Bone marrow (tissue), 2 donors: ENCODE measurements at regions not wholly inside any gene's neighbourhood (a gene's known extent, or its start where the extent isn't known, plus 50 kb on each side); places are given as distances from the start of the nearest gene placed in this dataset.

Source experiments
- DNase-seq, 2 donors: peaks; one replicate each; lab custom pipeline; 2025; lab: John Stamatoyannopoulos, UW

GRCh38 chr2:66382091-66382490 is 52.8 kb upstream of the MEIS1 start:
- DNase-seq, result no peak

GRCh38 chr2:66379473-66379872 is 55.5 kb upstream of the MEIS1 start:
- DNase-seq, result no peak

DNA sequence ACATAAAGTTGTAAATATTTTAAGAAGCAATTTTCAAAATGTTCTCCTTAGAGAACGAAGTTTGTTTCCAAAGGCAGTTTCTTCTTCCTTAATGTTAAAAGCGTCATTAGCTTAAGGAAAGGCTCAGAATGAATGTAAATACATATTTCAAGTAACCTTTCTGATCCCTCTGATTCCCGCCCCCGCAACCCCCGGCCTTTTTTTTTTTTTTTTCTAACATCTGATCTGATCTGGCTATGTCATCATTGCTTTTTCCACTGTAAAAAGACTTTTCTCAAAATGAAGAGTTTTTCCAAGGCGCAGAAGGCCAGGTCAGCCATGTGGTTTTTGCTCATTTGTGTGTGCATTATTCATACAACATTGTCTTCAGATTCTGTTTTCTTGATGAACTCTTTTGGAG is 57.1 kb upstream of the MEIS1 start:
- DNase-seq, result no peak

- no peak for DNase-seq
Observed at GRCh38 chr2:66370824-66371223, 64.1 kb upstream of the MEIS1 start.

DNA sequence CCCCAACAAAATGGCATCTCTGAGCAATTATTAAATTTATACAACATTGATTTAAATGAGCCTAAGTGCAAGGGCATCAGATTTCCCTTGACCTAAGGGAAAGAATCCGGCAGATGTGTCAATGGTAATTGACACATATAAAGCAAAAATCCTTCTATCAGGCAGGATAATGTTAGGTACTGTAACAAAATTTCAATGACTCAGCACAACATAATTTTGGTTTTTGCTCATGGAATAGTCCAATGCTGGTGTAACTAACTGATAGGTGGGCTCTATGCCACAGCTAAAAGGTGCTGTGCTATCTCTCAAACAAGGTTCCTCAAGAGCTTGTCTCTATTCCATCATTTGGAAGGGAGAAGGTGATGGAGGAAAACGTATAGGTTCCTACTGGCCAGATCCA is 68.3 kb upstream of the MEIS1 start:
- DNase-seq, result no peak

GRCh38 chr2:66364495-66365333 is 70.2 kb upstream of the MEIS1 start:
- no peak for DNase-seq

GRCh38 chr2:66362701-66363100 is 72.2 kb upstream of the MEIS1 start:
- no peak for DNase-seq

- no peak for DNase-seq
Observed at GRCh38 chr2:66346231-66346664, 88.7 kb upstream of the MEIS1 start.

DNA sequence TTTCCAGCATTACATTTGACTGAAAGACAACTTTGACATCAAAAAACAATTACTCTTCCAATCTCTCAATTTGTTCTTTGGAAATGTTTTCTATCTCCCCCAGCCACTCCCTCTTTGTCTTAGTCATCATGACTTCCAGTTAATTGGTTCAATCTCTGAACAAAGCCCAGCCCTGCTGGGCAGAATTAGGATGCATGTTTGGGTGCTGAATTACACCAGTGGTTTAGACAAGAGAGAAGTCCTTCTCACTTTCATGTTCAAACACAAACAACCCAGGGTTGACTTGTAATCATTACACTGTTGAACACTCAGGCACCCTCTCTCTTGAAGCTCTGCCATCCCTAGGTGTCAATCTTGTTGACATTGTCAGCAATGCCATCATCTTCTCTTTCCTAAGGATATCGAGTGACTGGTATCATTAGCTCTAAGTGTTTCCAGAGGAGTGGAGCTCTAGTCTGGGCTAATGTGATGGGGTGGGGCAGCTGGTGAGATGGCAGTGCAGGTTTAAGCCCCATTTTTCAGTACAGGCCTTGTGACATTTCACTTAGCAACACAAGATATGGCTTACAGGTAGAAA is 90.8 kb upstream of the MEIS1 start:
- DNase-seq, result no peak

DNA sequence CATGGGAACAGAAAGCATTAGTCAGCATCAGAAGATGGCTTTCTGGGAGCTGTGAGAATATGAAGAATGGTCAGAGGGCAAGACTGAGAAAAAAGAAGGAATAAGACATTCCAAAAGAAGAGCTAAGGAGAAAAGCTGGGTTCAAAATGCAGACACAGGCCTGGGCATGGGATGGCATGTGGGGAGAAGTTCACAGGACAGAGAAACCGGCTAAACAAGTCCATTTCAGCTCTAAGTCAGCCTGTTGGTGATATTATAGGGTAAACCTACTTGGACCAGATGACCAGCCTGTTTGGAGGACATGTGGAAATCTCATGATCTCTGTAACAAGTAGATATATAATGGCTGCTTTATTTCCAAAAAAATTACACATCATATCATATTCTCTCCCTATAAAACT is 91.7 kb upstream of the MEIS1 start:
- no peak for DNase-seq

- no peak for DNase-seq
Observed at GRCh38 chr2:66340521-66340920, 94.4 kb upstream of the MEIS1 start.

- DNase-seq, result no peak
Observed at GRCh38 chr2:66334237-66335029, 100.5 kb upstream of the MEIS1 start.

DNA sequence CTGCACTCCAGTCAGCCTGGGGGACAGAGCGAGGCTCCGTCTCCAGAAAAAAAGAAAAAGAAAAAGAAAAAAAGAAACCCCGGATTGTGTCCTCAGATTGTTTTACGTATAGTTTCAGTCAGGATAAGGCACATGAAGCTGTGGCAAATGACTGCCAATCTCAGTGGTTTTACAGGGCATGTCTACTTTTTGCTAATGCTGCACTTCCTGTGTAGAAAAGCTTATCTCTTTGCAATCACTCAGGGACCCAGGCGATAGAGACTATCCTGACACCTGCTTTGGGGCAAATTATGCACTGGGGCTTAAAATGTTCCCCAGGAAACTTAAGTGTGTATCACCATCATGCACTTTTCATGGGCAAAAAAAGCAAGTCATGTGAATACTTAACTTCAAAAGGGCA is 103.7 kb upstream of the MEIS1 start:
- DNase-seq, result no peak

GRCh38 chr2:66329081-66329605 is 105.8 kb upstream of the MEIS1 start:
- no peak for DNase-seq

DNA sequence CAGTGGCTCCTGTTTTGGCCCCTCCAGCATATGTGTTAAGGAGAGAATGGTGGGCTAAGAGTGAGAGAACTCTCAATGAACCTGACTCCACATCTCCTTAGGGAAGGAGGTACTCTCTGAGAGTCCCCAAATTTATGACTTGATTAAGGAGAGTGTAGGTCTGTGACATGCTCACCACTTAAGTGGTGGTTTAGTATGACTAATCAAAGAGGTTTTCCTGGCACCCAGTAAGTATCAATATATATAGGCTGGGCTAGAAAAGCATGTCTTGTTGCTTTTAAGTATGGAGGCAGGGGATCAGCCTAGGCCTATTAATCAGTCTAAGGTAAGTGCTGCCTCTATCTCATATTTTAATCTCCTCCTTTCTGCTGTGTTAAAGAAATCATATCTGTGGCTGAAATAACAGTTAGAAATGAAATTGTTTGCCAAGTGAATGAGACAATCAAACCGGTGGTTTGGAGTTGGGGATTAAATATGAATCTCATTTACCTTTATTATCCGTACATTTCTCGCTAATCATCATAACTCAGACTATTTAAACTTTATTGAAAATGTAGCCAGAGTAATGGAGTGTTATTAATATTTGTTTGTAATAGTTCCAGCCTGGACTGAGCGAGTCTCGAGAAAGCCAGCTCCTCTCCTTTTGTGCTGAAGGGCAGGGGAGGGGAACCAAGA is 107.7 kb upstream of the MEIS1 start:
- DNase-seq, result no peak

DNA sequence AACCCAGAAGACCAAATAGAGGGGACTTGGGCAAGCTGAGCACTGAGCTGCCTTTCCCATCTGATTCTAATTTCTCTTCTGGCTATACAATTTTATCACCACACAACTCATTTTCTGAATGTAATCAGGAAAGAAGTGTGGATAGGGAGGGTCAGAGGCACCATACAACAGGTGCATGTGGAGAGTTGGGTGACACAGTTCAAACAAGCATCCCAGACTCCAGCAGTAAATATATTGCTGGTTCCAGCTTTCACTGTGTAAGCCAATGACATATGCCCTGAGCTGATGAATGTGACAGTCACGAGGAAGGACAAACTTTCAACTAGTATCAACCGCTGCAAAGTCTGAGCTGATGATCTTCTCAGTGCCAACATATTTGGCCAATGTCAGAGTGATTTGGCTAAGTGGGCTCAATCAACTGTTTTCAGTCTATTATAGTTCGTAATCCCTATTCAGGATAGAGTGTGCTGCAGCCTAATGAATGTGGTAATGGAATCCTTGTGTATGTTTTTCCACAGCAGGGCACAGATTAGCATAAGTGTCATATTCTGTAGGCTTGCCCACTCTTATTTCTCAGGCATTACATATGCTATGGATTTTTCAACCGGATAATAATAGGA is 109.9 kb upstream of the MEIS1 start:
- no peak for DNase-seq

DNA sequence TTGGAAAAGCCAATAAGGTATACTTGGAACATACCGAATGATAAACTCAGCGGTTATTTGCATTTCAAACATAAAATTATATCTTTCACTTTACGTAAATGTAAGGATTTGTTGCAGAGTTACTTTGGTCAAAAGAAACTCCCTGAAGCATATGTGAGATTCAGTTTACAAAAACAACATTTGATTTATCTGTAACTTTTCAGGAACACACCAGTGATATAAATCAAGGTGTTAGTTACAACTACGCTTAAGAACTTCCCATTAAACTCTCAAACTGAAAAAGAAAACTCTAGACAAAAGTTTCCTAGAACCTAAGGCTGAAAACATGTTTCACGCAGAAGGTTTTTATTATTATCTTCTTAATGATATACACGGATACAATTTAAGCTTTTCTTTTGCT is 110.6 kb upstream of the MEIS1 start:
- no peak for DNase-seq

DNA sequence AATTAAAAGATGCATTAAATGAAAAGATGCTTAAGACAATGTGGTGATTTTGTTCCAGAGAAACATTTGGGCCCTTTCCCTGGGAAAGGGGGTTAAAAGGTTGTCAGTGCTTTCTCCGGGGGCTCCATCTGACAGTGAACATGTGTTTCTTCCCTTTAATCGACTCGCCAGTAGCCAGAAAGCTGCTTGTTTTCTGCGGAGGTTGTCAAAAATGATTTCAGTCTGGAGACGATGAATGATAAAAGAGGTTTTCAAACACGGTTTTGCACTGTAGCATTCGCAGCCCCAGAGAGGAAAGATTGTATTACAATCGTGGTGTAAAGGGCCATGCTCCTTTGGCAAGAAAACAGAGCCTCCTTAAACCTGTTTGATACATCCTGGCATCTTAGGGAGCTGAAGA is 111.5 kb upstream of the MEIS1 start:
- no peak for DNase-seq

- no peak for DNase-seq
Observed at GRCh38 chr2:66322506-66323260, 112.2 kb upstream of the MEIS1 start.

DNA sequence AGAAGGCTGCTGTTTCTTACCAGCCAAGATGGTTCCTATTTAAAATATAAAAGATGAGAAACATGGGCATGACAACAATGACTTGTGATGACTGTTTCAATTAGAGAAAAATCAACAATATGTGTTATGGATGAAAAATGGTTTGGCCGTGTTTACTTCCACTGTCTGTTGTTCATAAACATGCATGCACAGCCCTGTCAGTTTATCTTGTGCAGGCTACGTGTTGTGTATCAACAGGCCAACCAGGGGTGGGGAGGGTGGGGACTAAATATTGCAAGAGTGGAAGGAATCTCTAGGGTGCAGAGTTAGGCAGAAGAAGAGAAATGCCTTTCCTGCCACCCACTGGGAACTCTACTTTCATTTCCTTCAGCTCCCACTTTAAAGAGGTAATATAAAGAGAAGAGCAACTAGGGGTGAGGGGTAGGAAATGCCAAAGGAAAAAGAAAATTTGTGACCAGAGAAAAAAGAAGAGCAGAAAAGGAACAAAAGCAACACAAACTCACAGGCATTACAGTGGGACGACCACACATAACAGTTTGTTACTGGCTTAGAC is 116.8 kb upstream of the MEIS1 start:
- no peak for DNase-seq
